Daoy (cell line): ENCODE measurements at regions not wholly inside any gene's neighbourhood (a gene's known extent, or its start where the extent isn't known, plus 50 kb on each side); places are given as distances from the start of the nearest gene placed in this dataset.
"Not testable (repeated sequence)": the region's sequence is repeated elsewhere in the genome, so short reads cannot be mapped to it uniquely, and the experiment has no call there.

Source experiments
- DNase-seq: peaks from one replicate; pipeline ENCODE4 v3.0.0-alpha.2; 2015; ENCODE audit warnings: low read depth

DNA sequence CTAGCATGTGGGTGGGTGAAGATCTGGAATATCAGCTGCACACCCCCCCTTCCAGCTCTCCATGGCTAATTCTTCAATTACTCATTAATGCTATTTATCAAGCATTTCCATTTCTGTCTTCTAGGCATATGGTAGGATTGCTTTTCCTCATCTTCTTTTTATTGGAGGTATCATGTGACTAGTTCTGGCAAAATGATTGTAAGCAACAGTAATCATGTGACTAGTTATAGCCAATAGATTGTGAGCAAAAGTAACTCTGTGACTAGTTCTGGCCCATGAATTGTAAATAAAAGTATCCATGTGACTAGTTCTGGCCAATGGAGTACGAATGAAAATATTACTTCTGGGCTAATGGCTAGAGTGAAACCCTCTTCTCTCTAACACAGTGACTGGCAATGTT lies 107.0 kb upstream of the TMEM132E start:
- DNase-seq, result no peak

DNA sequence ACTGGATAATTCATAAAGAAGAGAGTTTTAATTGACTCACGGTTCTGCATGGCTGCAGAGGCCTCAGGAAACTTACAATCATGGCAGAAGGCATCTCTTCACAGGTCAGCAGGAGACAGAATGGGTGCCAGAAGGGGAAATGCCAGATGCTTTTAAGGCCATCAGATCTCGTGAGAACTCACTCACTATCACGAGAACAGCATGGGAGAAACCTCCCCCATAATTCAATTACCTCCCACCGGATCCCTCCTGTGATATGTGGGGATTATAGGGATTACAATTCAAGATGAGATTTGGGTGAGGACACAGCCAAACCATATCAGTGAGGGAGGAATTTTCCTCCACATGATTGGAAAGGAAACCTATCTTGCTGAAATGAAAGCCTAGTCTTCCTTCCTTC lies 108.1 kb upstream of the TMEM132E start:
- DNase-seq, result not testable (repeated sequence)

DNA sequence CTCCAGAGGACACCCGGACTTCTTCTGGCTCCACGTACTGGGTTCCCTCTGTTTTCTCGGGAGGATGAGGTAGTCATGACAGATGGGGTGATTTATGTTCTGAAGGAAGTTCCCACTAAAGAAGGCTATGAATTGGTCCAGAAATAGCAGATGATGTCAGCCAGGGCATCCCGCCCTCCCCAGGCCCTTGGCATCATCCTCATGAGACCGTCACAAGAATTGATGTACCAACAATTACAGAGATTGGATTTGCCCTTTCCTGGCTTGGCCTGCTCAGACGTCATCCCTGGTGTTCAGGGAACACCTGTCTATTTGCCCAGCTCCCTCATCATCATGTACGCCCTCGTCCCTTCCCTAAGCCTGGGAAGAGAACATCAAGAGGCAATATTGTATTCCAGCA lies 102.8 kb upstream of the CCL1 start:
- DNase-seq, result no peak

- DNase-seq, result no peak
Observed at GRCh38 chr17:34464812-34465211, 101.8 kb upstream of the CCL1 start.

DNA sequence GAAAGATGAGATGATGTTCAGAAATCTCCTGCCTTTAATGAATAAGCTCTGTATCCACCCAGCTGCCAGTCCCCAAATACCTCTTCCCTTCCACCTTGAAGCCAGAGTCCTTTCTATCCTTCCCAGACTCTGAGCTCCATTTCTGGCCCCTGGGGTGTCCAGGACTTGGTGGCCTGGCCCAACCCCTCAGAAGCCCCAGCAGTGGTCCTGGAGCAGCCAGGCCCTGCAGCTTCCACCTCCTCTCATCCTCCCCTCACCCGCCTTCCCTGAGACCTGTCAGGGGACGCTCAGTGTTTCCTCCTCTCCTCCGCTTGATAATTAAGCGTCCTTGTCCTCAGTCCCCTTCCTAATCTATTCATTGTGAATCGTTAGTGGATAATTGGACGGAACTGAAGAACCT lies 95.2 kb upstream of the CCL1 start:
- no peak for DNase-seq

DNA sequence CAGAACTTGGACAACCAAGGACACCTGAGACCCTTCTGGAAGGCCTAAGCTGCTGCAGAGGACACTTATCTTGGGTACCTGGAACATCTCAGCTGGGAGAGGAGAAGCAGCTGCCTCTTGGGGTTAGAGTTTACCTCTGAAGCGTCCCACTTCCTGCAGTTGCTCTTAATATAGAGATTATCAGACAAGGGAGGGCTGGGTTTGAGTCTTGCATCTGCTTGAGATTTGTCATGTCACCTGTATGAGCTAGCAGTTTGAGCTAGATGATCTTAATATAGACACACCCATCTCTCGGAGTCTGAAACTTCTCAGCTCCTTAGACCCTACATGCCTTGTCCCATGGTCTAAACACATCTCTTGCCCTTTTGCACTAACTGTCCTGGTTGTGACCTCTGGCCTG lies 93.1 kb upstream of the CCL1 start:
- DNase-seq, result no peak

DNA sequence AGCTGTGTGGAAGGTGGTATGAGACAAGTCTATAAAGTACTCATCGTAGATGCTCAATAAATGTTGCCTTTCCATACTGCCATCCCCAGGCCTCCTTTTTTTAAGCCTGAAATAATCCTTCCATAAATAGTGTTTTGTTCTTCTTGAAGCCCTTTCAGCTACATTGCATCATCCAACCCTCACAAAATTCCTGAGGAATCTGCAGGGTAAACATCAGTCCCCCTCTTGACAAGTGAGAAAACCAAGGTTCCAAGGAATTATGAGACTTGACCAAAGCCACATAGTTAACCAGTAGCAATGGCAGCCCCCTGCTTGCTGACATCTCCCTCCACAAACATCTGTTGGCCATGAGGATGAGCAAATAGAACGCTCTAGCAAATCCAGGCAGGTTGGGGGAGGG lies 89.7 kb upstream of the CCL1 start:
- no peak for DNase-seq

DNA sequence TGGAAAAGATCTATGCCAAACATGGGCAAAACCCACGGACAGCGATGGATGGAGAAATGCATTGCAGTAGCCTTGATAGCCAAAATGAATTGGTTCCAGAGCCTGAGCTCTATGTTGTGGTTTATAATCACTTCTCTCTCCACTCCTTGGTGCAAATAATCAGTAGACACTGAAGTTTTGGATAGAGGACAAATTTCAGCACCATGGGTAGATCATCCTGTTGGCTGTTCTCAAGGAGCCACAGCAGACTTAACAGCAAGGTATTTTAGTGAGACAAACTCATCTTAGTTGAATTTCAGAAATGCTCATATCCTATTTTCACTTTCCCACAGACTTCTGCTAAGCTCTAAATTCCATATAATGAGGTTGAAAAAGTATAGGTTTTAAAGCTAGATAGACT lies 88.3 kb upstream of the CCL1 start:
- no peak for DNase-seq

- no peak for DNase-seq
Observed at GRCh38 chr17:34447406-34447805, 84.4 kb upstream of the CCL1 start.

- no peak for DNase-seq
Observed at GRCh38 chr17:34445101-34445500, 82.1 kb upstream of the CCL1 start.

DNA sequence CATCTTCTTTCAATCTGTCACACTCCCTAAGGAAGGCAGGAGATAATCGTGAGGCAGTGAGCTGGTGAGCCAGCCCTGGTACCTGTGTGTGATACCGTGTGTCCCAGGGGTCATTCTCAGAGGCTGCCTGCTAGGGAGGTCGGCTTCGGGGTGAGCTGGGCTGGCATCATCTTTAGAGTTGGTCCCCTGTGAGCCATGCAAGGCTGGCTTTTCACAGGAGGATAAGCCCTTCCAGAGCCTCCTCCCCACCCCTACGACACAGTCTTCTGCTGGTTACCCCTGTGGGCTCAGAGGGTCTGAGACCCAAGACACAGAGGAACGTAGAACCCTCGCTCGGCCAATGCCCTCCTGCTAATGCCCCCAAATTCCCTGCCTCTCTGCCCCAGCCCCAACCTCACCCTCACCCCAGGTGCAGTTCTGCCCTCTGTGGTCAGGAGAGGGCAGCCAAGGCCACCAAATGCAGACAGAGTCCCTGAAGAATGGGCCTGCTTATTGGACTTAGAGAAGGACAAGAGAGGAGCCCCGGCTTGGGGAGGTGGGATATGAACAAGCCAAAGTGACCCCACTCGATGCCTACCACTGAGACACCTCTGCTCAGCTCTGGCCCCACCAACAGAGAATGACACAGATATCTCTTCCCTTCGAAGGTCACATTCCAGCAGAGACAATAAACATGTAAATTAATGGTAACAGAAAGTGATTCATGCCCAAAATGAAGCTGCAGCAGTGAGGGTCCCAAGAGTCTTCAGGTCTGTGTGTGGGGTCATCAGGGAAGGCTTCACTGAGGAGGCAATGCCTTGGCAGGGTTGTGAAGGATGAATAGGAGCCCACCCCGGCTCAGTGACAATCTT lies 80.8 kb upstream of the CCL1 start:
- DNase-seq, result peak; percentile 38

DNA sequence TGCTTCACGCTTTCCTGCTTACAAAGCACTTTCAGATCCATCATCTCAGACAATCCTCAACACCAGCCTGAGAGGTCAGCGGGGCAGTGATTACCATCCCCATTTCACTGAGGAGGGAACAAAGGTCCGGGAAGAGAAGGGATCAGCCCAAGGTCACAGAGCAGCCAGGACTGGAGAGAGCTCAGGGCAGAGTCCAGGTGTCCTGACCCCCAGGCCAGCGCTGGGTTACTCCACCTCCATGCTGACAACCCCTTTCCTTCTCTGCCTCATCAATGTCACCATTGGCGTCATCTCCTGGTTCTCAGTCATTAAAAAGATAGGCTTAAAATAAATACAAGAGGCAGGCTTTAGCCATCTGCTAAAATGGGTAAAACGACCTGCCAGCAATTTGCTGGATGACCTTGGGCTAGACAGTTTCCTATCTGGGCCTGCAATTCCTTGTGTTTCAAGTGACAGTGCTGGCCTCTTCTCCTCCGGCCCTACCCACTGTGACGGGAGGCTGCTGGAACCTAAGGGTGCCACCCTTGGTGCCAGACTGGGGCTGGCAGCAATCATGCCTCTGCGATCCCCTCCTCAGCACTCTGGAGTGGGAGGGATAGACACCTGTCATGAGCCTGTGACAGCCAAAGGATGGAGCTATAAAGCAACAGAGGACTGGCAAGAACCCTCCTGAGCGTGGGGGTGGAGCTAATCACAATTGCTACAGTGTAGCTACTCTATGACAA lies 79.5 kb upstream of the CCL1 start:
- DNase-seq, result no peak

DNA sequence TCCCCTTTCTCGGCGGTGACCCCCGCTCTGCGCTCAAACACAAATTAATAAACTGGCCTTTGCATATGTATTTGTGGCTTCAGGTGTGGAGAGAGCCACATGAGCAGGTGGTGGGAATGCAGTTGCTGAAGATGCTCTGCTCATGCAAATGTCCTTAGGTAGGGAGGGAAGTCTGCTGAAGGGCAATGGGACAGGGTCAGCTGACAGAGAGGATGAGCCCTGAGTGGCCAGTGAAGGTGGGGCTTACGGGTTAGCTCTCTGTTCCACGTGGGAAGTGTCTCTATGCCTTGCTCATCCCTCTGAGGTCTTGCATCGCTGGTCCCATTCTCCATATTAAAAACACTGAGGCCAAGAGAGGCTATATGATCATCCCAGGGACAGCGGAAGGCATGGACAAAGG lies 74.2 kb upstream of the CCL1 start:
- no peak for DNase-seq

- DNase-seq, result no peak
Observed at GRCh38 chr17:34436607-34437006, 73.6 kb upstream of the CCL1 start.

DNA sequence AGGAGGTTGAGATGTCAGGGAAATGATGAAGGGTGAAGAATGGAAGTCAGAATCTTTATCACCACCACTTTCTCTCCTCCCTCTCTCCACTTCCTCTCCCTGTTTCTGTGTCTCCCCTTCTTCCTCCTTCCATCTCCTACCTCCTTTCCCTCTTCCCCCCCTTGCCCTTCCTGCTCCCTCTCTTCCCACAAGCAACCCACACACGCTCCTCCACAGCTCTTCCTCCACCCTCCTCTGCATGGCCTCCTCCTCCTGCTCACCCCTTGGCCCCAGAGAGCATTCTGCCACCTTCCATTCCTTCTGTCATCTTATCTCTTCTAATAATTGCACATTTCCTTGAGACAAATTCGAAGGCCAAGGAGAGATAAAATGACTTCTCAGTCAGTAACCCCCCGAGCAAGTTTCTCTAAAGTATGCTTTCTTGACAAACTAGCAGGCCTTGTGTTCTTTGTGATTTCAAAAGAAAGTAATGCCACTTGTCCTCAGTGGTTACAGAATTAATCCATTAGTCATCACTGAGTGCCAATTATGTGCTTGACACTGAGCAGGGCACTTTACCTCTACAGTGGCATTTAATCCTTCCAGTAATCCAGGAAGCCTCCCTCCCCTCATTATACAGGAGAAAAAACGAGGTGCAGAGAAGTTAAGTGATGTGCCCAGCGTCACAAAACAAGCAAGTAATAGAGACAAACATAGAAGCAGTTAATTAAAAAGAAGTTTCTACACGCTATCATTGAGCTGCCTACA lies 72.3 kb upstream of the CCL1 start:
- DNase-seq, result no peak

DNA sequence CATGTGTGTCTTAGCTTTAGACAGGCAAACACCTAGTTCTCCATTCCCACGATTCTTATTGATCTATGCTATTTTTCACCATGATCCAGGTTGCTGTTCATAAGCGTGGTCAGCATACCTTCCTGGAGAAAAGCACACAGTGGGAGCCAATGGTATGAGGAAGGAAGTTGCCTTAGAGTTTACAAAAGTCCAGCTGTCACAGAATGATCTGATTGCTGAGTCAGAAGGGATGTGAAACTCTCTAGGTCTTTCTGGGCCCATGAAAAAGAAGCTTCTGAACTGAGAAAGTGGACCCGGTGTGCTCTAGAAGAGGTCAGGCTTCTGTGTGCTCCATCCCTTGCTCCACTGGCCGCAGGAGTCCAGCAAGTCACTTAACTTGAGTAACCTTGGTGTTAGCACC lies 71.0 kb upstream of the CCL1 start:
- no peak for DNase-seq

GRCh38 chr17:34424814-34425491 lies 61.9 kb upstream of the CCL1 start:
- no peak for DNase-seq

- DNase-seq, result peak; percentile 20
Observed at GRCh38 chr17:34423978-34424813, 61.2 kb upstream of the CCL1 start.

- not testable (repeated sequence) for DNase-seq
Observed at GRCh38 chr17:34423315-34423714, 60.3 kb upstream of the CCL1 start.

DNA sequence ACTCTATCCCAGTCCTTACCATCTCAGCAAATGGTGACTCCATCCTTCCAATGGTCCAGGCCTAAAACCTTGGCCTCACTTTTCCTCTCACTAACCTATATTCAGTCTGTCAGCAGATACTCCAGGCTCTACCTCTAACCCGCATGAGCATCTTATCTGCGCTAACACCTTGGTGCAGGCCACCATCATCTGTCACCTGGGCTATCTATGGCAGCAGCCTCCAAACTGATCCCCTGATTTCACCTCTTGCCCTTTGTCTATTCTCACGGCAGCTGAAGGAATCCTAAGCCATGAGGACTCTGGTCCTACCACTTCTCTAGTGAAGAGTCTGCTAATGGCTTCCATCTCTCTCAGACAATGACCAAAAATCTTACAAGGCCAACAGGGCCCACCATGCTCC lies 57.9 kb upstream of the CCL1 start:
- DNase-seq, result no peak

- peak; percentile 68 for DNase-seq
Observed at GRCh38 chr17:34420254-34420766, 57.3 kb upstream of the CCL1 start.
